ENCODE measurements at regions not wholly inside any gene's neighbourhood (a gene's known extent, or its start where the extent isn't known, plus 50 kb on each side); places are given as distances from the start of the nearest gene placed in this dataset.

- TF ChIP-seq, protein P1, sequence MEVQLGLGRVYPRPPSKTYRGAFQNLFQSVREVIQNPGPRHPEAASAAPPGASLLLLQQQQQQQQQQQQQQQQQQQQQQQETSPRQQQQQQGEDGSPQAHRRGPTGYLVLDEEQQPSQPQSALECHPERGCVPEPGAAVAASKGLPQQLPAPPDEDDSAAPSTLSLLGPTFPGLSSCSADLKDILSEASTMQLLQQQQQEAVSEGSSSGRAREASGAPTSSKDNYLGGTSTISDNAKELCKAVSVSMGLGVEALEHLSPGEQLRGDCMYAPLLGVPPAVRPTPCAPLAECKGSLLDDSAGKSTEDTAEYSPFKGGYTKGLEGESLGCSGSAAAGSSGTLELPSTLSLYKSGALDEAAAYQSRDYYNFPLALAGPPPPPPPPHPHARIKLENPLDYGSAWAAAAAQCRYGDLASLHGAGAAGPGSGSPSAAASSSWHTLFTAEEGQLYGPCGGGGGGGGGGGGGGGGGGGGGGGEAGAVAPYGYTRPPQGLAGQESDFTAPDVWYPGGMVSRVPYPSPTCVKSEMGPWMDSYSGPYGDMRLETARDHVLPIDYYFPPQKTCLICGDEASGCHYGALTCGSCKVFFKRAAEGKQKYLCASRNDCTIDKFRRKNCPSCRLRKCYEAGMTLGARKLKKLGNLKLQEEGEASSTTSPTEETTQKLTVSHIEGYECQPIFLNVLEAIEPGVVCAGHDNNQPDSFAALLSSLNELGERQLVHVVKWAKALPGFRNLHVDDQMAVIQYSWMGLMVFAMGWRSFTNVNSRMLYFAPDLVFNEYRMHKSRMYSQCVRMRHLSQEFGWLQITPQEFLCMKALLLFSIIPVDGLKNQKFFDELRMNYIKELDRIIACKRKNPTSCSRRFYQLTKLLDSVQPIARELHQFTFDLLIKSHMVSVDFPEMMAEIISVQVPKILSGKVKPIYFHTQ (CRISPR knock-in tag; IDR thresholded peaks at IDR 0.05) = no peak
- TF ChIP-seq CTCF (IDR thresholded peaks at IDR 0.05) = no peak
- TF ChIP-seq ATF6 (CRISPR knock-in tag; IDR thresholded peaks at IDR 0.05) = no peak
- TF ChIP-seq KAT7 (CRISPR knock-in tag; IDR thresholded peaks at IDR 0.05; ENCODE audit: borderline replicate concordance) = no peak
- TF ChIP-seq ETV6 (CRISPR knock-in tag; IDR thresholded peaks at IDR 0.05) = no peak
- TF ChIP-seq, protein P2, sequence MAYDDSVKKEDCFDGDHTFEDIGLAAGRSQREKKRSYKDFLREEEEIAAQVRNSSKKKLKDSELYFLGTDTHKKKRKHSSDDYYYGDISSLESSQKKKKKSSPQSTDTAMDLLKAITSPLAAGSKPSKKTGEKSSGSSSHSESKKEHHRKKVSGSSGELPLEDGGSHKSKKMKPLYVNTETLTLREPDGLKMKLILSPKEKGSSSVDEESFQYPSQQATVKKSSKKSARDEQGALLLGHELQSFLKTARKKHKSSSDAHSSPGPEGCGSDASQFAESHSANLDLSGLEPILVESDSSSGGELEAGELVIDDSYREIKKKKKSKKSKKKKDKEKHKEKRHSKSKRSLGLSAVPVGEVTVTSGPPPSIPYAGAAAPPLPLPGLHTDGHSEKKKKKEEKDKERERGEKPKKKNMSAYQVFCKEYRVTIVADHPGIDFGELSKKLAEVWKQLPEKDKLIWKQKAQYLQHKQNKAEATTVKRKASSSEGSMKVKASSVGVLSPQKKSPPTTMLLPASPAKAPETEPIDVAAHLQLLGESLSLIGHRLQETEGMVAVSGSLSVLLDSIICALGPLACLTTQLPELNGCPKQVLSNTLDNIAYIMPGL (CRISPR knock-in tag; IDR thresholded peaks at IDR 0.05) = no peak
- no peak for TF ChIP-seq USF2 (CRISPR knock-in tag; IDR thresholded peaks at IDR 0.05)
- TF ChIP-seq CREM (CRISPR knock-in tag; IDR thresholded peaks at IDR 0.05) = no peak
- no peak for TF ChIP-seq ATF3 (CRISPR knock-in tag; conservative IDR thresholded peaks at IDR 0.05)
- TF ChIP-seq TEAD4 (CRISPR knock-in tag; IDR thresholded peaks at IDR 0.05) = no peak
- TF ChIP-seq ELF4 (CRISPR knock-in tag; IDR thresholded peaks at IDR 0.05; ENCODE audit: low read depth) = no peak
- TF ChIP-seq ZNF138 (CRISPR knock-in tag; conservative IDR thresholded peaks at IDR 0.05) = no peak
- no peak for TF ChIP-seq JUN (CRISPR knock-in tag; IDR thresholded peaks at IDR 0.05)
- TF ChIP-seq PRRX2 (CRISPR knock-in tag; IDR thresholded peaks at IDR 0.05) = no peak
These were observed 403.6 kb upstream of the ANXA10 start for GRCh38 chr4:167688660-167689142.
